Right hindlimb (tissue), 1 donor: ENCODE measurements at regions not wholly inside any gene's neighbourhood (a gene's known extent, or its start where the extent isn't known, plus 50 kb on each side); places are given as distances from the start of the nearest gene placed in this dataset.
"Not testable (repeated sequence)": the region's sequence is repeated elsewhere in the genome, so short reads cannot be mapped to it uniquely, and the experiment has no call there.

Experiments used
- DNase-seq: peaks from one replicate; pipeline ENCODE4 v3.0.0-alpha.2; 2018

- no peak for DNase-seq
Observed at GRCh38 chr21:35512346-35512745, 463.2 kb upstream of the RUNX1 start.

DNA sequence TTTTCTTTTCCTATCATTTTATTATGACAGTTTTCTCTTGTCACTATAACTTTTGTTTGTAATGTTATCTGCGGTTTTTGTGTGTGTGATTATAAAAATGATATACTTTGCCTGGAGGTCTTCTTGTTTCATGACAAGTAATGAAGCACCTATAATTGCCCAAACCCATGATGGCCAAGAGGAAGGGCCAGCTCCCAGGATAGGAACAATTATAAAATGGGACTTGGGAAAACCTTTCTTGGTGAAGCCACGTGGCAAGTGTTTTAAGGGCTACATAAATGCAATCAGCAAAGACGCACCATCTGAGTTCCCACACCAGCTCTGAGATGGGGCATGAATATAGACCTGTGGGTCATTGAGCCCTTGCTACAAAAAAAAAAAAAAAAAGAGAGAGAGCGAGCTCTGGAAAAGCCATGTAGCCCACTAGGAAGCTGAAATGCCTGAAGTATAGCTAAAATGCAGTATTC is 462.6 kb upstream of the RUNX1 start:
- DNase-seq, result no peak

DNA sequence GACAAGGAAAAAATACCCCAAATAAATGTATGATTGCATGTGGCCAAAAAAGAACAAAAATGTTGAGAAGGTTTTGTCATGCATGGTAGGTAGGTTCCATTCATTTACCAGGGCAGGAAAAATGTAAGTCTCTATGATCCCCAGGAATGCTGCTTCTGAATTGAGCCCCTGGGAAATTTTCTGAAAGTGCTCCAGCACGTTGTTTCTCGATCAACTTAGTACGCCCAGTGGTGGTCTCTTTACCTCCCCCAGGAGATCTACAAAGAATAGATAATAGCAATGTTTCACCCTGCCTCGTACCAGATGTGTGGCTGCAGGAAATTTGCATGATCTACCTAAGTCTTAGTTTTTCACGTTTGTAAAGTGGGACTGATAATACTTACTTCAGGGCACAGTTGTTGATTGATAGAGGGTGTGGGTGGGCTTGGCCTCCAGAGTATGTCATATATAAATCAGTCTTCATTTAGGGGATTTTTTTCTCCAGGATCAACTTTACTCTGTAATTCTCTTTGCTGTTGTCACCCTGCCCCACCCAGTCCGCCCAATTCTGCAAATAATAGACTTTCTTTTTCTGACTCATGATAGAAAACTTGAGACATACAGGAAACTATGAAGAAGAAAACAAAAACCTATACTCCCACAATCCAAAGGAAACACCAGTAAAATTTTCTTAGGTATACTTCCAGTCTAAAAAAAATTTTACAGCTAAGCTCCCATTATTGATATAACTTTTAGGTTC is 462.0 kb upstream of the RUNX1 start:
- DNase-seq, result no peak

GRCh38 chr21:35510294-35510693 is 461.2 kb upstream of the RUNX1 start:
- no peak for DNase-seq

- no peak for DNase-seq
Observed at GRCh38 chr21:35509001-35509704, 460.1 kb upstream of the RUNX1 start.

- peak; percentile 39 for DNase-seq
Observed at GRCh38 chr21:35508139-35508888, 459.2 kb upstream of the RUNX1 start.

- no peak for DNase-seq
Observed at GRCh38 chr21:35507181-35507759, 458.2 kb upstream of the RUNX1 start.

- no peak for DNase-seq
Observed at GRCh38 chr21:35506771-35507170, 457.7 kb upstream of the RUNX1 start.

- DNase-seq, result no peak
Observed at GRCh38 chr21:35506352-35506751, 457.2 kb upstream of the RUNX1 start.

DNA sequence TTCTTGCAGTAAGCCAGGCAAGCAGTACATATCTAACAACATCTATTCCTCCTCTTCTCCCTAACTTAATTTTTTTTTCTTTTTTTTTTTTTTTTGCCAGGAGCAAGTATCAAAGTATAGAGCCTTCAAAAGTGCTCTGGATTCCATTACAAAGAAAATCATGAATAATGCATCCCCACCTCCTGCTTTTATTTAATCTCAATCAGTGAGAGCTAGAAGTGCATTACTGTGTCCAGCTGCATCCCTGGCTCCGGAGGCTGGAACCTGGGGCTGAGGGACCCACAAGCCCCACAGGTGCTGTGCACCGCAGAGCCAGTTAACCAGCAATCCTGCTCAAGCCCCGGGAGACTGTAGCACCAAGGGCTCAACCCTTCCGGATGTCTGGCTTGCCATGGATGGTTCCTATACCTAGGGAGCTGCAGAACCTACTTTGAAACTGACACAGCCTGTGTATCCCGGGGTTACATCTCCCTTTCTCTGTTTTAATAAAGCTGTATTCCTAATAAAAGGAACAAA is 455.9 kb upstream of the RUNX1 start:
- DNase-seq, result no peak

DNA sequence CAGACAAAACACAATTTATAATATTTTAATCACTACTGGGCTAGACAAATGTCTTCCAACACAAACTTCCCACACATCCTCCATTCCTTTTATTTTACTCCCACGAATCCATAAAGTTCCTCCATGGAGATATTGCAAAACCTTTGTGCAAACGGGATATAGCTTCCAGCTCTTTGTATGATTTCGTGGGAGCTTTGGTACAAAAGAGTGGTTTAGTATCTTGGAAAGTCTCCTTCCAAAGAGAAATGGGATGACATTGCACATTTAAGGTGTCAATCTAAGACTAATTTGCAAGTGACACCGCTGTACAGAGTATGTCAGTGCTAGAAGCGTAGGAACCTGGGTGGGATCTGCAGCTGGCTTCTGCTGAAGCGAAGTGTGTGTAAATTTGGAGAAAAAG is 455.2 kb upstream of the RUNX1 start:
- no peak for DNase-seq

DNA sequence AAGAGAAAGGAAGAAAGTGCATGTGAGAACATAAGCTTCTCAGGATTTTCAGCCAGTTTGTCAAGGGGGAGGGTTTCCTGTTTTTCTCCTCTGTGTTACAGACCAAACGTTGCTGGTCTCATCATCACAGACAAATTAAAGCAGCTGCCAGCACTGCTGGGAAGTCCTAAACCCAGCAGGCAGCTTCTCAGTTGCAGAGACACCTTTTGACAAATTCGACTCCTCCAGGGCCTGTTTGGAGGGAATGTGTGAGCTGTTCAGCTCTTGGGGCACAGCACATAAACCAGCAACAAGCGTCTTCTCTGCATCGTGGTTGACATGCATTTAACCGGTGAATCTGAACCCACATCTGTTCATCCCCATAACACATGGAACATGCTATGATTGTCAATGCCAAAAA is 454.6 kb upstream of the RUNX1 start:
- peak; percentile 61 for DNase-seq

- DNase-seq, result no peak
Observed at GRCh38 chr21:35502821-35503220, 453.7 kb upstream of the RUNX1 start.

DNA sequence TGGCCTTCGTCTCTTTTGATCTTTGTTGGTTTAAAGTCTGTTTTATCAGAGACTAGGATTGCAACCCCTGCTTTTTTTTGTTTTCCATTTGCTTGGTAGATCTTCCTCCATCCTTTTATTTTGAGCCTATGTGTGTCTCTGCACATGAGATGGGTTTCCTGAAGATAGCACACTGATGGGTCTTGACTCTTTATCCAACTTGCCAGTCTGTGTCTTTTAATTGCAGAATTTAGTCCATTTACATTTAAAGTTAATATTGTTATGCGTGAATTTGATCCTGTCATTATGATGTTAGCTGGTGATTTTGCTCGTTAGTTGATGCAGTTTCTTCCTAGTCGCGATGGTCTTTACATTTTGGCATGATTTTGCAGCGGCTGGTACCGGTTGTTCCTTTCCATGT is 448.4 kb upstream of the RUNX1 start:
- not testable (repeated sequence) for DNase-seq

GRCh38 chr21:35491920-35492678 is 443.0 kb upstream of the RUNX1 start:
- no peak for DNase-seq

- DNase-seq, result no peak
Observed at GRCh38 chr21:35491114-35491513, 442.0 kb upstream of the RUNX1 start.

- no peak for DNase-seq
Observed at GRCh38 chr21:35489389-35489980, 440.4 kb upstream of the RUNX1 start.

DNA sequence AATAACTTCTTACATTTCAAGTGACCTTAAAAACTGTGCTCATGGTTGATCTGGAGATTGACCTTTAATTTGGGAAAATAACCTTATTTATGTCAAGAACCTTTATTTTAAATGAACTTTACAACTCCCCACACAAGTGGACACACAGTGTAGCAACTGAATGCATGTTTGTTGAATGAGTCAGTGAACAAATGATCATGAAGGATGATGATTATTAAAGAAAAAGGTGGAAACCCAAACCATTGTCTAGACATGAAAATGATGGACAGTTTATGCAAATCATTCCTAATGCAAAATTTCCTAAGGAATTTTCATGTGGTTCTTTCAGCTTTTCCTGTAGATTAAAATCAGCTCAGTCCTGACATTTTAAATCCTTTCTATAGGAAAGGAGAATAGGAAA is 439.8 kb upstream of the RUNX1 start:
- no peak for DNase-seq

- no peak for DNase-seq
Observed at GRCh38 chr21:35485364-35485763, 436.3 kb upstream of the RUNX1 start.

GRCh38 chr21:35484851-35485250 is 435.7 kb upstream of the RUNX1 start:
- no peak for DNase-seq

DNA sequence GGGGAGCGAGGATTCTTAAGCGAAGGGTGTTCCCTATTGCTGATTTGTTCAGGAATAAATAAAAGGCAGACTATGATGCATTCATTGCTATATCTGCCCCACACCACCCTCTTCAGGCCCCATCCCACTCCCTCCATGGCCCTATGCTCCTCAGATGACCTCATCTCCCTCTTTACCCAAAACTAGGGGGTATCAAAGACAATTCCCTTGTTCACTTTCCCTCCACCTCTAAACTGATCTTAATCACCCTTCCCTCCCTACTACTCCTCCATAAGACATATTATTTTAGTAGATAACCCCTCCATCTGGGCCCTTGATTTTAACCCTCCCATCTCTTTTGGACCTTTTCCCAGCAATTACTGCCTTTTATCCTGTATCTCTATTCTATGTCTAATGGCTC is 434.9 kb upstream of the RUNX1 start:
- DNase-seq, result no peak
